ENCODE measurements at regions not wholly inside any gene's neighbourhood (a gene's known extent, or its start where the extent isn't known, plus 50 kb on each side); places are given as distances from the start of the nearest gene placed in this dataset.

DNA sequence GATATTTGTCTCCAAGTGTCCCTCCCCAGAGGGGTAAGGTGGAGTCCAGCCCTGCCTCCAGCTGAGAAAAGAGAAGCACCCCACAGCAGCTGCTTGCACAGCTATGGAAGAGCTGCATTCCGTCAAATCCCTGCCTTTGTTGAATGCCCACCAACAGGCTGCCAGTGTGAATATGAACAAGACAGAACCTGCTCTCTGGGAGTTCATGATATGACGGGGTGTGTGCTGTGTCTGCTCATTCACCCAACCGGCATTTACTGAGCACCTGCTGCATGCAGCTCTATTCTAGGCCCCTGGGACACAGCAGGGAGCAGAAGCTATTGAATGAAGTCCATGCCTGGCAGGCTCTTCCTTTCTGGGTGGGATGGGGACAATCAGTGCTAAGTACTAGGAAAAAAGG is 238.8 kb downstream of the GADD45G start:
- TF ChIP-seq EZH2phosphoT487 (IDR thresholded peaks at IDR 0.05; ENCODE audit: low read length) (no peak), EZH2 (optimal IDR thresholded peaks at IDR 0.05; ENCODE audit: low read depth, low read length) (no peak)
